ENCODE measurements at regions not wholly inside any gene's neighbourhood (a gene's known extent, or its start where the extent isn't known, plus 50 kb on each side); places are given as distances from the start of the nearest gene placed in this dataset.
A peak's percentile ranks its signal among the peaks of the same experiment; 100 is the strongest.
"Not testable (repeated sequence)": the region's sequence is repeated elsewhere in the genome, so short reads cannot be mapped to it uniquely, and the experiment has no call there.

GRCh38 chr3:38964204-38964603 is 87.5 kb downstream of the SCN11A start:
- DNase-seq = no peak
- Histone ChIP-seq H3K4me1 (no peaks in the 10 kb centered on the region), H3K27me3 (no peaks in the 10 kb centered on the region), H3K9me3 (no peaks in the 10 kb centered on the region), H3K4me3 (ENCODE audit: low read depth, low read length) (no peak overlapping the region), H3K36me3 (no peaks in the 10 kb centered on the region)
- TF ChIP-seq CTCF (IDR thresholded peaks at IDR 0.05; ENCODE audit: low read depth, low read length) = no peak

DNA sequence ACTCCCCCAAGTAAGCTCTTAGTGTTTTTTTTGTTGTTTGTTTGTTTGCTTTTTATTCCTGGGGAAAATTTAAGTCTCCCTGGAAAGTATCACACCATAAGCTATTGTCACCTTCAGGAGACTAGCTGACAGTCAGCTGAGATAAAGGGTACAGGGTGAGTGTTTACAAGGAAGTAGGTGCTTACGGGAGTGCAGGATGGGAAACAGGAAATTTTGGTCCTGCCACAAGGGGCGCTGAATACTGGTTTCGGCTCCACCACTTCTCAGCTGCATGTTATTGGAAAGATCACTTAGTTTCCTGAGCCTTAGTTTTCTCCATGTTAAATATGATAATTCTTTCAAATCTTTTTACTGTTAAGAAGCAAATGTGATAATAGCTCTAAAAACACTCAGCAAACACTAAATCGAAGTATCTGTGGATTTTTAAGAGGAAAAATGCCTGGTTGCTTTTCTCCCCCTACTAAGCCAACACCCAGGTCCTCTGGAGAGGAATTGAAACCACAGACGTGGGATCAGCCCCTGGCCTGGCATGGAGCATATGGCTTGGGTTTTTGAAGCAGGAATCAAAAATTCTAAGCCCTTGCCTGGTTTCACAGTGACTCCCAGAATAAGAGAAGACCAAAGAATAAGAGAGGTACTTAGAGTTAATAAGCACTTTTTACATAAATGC is 90.7 kb downstream of the SCN11A start:
- Histone ChIP-seq H3K27me3 (no peaks in the 10 kb centered on the region), H3K4me1 (no peaks in the 10 kb centered on the region), H3K9me3 (no peaks in the 10 kb centered on the region), H3K36me3 (no peaks in the 10 kb centered on the region), H3K4me3 (ENCODE audit: low read depth, low read length) (no peak overlapping the region)
- TF ChIP-seq CTCF (IDR thresholded peaks at IDR 0.05; ENCODE audit: low read depth, low read length) = peak; percentile 68
- DNase-seq = peak; percentile 20

GRCh38 chr3:38960042-38960622 is 91.6 kb downstream of the SCN11A start:
- TF ChIP-seq CTCF (IDR thresholded peaks at IDR 0.05; ENCODE audit: low read depth, low read length) = no peak
- no peak for DNase-seq
- no peaks in the 10 kb centered on the region for H3K4me1 ChIP-seq

DNA sequence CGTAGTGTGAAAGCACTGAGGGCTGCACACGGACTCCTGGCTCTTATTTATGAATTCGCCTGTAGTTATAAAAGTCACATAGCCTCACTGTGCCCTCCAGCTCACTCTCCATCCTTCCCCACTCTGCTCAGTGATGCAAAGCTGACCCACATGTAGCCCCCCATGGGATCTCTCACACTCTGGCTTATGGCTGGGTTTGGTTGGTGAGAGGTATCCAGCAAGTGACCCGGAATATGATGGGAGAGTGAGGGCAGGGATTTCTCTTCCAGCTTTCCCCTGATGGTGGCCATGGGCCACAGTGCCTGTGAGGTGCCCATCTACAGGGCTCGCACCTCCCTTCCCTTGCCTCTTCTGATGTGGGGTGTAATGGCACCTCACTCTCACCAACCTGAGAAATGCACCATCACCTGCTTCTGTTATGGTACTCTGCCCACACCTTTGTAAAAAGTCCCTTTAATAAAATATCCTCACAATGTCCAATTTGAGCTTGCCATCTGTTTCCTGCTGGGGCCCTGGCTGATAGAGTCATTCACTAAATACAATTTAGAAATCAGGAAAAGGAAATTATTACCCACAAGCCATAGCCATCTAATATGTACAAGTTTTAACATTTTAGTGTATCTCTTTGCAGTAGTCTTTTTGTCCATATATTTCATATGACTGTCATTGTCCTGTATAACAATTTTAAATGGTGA is 93.6 kb downstream of the SCN11A start:
- no peaks in the 10 kb centered on the region for H3K36me3 ChIP-seq
- no peaks in the 10 kb centered on the region for H3K9me3 ChIP-seq
- TF ChIP-seq CTCF (IDR thresholded peaks at IDR 0.05; ENCODE audit: low read depth, low read length) = no peak
- no peak for DNase-seq
- no peaks in the 10 kb centered on the region for H3K4me1 ChIP-seq
- no peaks in the 10 kb centered on the region for H3K27me3 ChIP-seq
- no peak overlapping the region for H3K4me3 ChIP-seq (ENCODE audit: low read depth, low read length)

More at GRCh38 chr3:38960042-38960622, 91.6 kb downstream of the SCN11A start:
- no peaks in the 10 kb centered on the region for H3K27me3 ChIP-seq
- no peaks in the 10 kb centered on the region for H3K36me3 ChIP-seq
- H3K4me3 ChIP-seq (ENCODE audit: low read depth, low read length) = no peak overlapping the region
- no peaks in the 10 kb centered on the region for H3K9me3 ChIP-seq

DNA sequence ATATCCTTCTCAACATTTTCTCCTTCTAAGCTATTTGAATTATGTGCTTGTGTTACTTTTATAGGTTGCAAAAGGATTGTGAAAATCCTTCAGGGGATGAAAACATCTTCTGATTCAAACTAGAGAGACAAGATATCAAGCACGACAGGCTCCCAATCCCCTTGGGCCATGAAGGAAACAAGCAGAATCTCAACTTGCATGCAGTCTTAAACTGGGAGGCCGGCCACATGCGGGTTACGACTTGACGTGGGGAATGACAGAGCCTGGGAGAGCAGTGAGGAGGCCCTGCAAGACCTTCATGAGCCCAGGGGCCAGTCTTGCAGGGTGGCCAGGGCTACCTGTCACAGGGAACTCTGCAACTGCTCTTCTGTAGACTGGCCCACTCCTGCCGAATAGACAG is 94.4 kb downstream of the SCN11A start:
- no peaks in the 10 kb centered on the region for H3K27me3 ChIP-seq
- H3K9me3 ChIP-seq = no peaks in the 10 kb centered on the region
- H3K36me3 ChIP-seq = no peaks in the 10 kb centered on the region
- no peaks in the 10 kb centered on the region for H3K4me1 ChIP-seq
- H3K4me3 ChIP-seq (ENCODE audit: low read depth, low read length) = no peak overlapping the region
- no peak for DNase-seq
- TF ChIP-seq CTCF (IDR thresholded peaks at IDR 0.05; ENCODE audit: low read depth, low read length) = no peak

DNA sequence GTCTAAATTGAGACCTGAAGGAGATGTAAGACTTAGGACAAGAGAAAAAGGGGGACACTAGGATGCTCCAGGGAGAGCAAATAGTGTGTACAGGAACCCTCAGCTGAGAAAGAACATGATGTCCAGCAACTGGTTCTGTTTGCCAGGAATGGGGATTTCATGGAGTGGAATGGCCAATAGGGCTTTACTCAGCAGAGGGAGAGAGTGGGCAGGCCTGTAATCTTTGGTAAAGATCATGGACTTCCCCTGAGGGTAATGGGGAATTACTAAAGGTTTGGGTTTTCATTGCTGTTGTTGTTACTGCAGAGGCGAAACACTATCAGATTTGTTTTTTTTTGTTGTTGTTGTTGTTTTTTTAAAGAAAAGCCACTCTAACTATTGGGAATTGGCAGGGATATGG is 99.0 kb downstream of the SCN11A start:
- H3K36me3 ChIP-seq = no peaks in the 10 kb centered on the region
- H3K4me3 ChIP-seq (ENCODE audit: low read depth, low read length) = no peak overlapping the region
- H3K9me3 ChIP-seq = no peaks in the 10 kb centered on the region
- H3K4me1 ChIP-seq = no peaks in the 10 kb centered on the region
- no peaks in the 10 kb centered on the region for H3K27me3 ChIP-seq
- DNase-seq = no peak
- TF ChIP-seq CTCF (IDR thresholded peaks at IDR 0.05; ENCODE audit: low read depth, low read length) = no peak

GRCh38 chr3:38951167-38951566 is 100.6 kb downstream of the SCN11A start:
- H3K27me3 ChIP-seq; H3K36me3 ChIP-seq; H3K4me1 ChIP-seq; DNase-seq; H3K9me3 ChIP-seq; H3K4me3 ChIP-seq (ENCODE audit: low read depth, low read length): not testable (repeated sequence)

Data from BE2C (cell line).